HFFc6 (cell line): ENCODE measurements at regions not wholly inside any gene's neighbourhood (a gene's known extent, or its start where the extent isn't known, plus 50 kb on each side); places are given as distances from the start of the nearest gene placed in this dataset.
A peak's percentile ranks its signal among the peaks of the same experiment; 100 is the strongest.
"Not testable (repeated sequence)": the region's sequence is repeated elsewhere in the genome, so short reads cannot be mapped to it uniquely, and the experiment has no call there.

Source experiments
- DNase-seq: peaks from one replicate; pipeline ENCODE4 v3.0.0-alpha.2; 2018
- H3K27ac Mint-ChIP-seq: 2 replicates; pipeline ENCODE4 v1.8.0; 2020; ENCODE audit warnings: mild to moderate bottlenecking, mixed read lengths
- H3K27me3 Mint-ChIP-seq: 2 replicates; pipeline ENCODE4 v1.8.0; 2021; ENCODE audit warnings: mild to moderate bottlenecking, moderate library complexity, mixed read lengths; ENCODE audit not compliant: insufficient read depth
- H3K36me3 Mint-ChIP-seq: 2 replicates; pipeline ENCODE4 v1.8.0; 2021; ENCODE audit warnings: low read depth, mixed read lengths
- H3K4me1 Mint-ChIP-seq: 2 replicates; pipeline ENCODE4 v1.8.0; 2020; ENCODE audit warnings: low read depth, mixed read lengths
- H3K4me3 Mint-ChIP-seq: 2 replicates; pipeline ENCODE4 v1.8.0; 2020; ENCODE audit warnings: mild to moderate bottlenecking, moderate library complexity, mixed read lengths
- H3K9me3 Mint-ChIP-seq: 2 replicates; pipeline ENCODE4 v1.8.0; 2020; ENCODE audit warnings: mild to moderate bottlenecking, mixed read lengths
- CTCF ChIP-seq: fragments of 200-600 bp; sonication (generic); IDR thresholded peaks from 2 replicates; pipeline ENCODE4 v1.5.0; 2021; ENCODE audit warnings: antibody characterized with exemption, mild to moderate bottlenecking

GRCh38 chr22:23437779-23438178 is 142.3 kb downstream of the IGLL1 start:
- Mint-ChIP-seq H3K27ac (no peak overlapping the region), H3K36me3 (no peaks in the 10 kb centered on the region), H3K9me3 (no peaks in the 10 kb centered on the region), H3K4me3 (no peak overlapping the region), H3K27me3 (peaks cover 20% of the 10 kb centered on the region), H3K4me1 (no peaks in the 10 kb centered on the region)
- TF ChIP-seq CTCF = no peak
- DNase-seq = no peak

DNA sequence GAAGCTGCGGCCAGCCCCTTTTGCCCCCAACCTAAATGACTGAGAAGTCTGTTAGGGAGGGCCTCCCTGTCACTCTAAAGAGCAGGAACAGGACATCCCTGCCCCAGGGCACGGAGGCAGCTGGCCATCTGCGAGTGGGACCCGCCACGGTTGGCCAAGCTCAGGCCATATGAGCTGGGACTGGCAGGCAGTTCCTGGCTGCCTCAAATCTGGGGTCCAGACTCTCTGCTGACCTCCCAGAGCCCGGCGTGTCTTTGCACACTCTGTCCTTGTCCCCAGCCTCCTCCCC is 143.0 kb downstream of the IGLL1 start:
- not testable (repeated sequence) for H3K27ac Mint-ChIP-seq, H3K4me3 Mint-ChIP-seq, DNase-seq, H3K9me3 Mint-ChIP-seq, H3K36me3 Mint-ChIP-seq, H3K4me1 Mint-ChIP-seq
- peaks cover 21% of the 10 kb centered on the region for H3K27me3 Mint-ChIP-seq

DNA sequence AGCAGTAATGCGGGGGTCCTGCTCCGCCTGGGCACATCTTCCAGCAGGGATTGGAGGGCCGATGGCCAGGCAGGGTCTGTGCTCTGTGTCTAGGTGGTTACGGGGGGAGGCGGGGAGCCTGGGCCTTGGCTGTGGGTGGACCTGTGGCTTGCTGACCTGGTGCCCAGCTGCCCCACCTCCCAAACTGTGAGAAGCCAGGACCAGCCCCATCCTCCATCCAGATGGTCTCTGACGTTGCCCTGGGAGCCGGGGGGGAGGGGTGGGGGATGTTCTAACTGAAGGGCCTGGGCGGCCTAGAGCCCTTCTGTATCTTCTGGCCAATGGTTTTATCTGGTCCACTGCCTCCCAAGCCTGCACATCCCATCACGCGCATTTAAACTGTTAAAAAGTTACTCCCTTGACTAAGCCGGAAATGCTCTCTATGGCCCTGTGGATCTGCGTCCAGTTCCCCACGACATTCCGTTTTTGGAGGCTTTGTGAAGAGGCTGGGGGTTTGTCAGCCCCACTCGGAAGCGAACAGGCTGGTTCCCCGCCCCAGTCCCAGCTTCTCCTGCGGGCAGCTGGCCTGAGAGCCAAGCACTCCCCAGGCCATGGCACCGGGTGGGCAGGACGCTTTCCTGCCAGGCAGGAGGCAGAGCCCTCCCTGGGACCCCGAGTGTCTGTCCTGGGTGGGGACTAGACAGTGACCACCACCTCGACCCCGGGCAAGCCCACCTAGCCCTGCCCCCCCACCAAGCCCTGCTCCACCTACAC is 143.6 kb downstream of the IGLL1 start:
- H3K4me3 Mint-ChIP-seq, H3K36me3 Mint-ChIP-seq, H3K9me3 Mint-ChIP-seq, H3K4me1 Mint-ChIP-seq, H3K27ac Mint-ChIP-seq, DNase-seq: not testable (repeated sequence)
- peaks cover 24% of the 10 kb centered on the region for H3K27me3 Mint-ChIP-seq

GRCh38 chr22:23435186-23435585 is 144.9 kb downstream of the IGLL1 start:
- not testable (repeated sequence) for H3K4me3 Mint-ChIP-seq, H3K9me3 Mint-ChIP-seq, DNase-seq, H3K4me1 Mint-ChIP-seq, H3K27ac Mint-ChIP-seq, H3K36me3 Mint-ChIP-seq
- peaks cover 33% of the 10 kb centered on the region for H3K27me3 Mint-ChIP-seq

DNA sequence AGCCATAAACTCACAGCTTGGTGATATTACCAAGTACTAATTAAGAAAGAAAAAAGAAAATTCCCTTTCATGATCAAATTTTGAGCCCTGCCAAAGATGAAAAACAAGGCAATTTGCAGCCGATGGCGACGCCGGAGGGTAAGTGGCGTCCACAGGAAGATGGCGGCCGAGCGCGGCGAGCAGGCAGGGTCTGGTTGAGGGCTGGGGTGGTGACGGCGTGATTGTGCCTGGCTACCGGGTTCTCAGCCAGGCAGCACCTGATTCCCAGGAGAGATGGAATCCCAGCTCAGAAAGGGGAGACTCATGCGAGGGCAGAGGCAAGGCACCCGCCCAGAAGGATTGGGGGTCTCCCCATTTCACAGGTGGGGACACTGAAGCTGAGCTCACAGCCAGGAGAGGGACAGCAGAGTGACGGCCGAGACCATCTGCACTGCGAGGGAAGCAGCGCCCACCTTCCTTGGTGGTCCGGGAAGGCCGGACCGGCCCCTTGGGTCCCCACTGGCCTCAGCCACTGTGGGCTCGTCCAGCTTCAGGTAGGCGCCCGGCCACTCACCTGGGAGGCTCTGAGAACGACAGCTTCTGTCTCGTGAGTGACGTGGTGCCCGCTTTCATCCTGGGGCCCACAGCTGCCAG is 145.8 kb downstream of the IGLL1 start:
- H3K27ac Mint-ChIP-seq, H3K36me3 Mint-ChIP-seq, DNase-seq, H3K4me1 Mint-ChIP-seq, H3K4me3 Mint-ChIP-seq: not testable (repeated sequence)
- Mint-ChIP-seq H3K27me3 (peaks cover 35% of the 10 kb centered on the region), H3K9me3 (peaks cover 11% of the 10 kb centered on the region)

GRCh38 chr22:23433127-23434005 is 146.7 kb downstream of the IGLL1 start:
- H3K4me1 Mint-ChIP-seq, H3K4me3 Mint-ChIP-seq, H3K27ac Mint-ChIP-seq, H3K36me3 Mint-ChIP-seq, DNase-seq: not testable (repeated sequence)
- H3K9me3 Mint-ChIP-seq = peaks cover 12% of the 10 kb centered on the region
- H3K27me3 Mint-ChIP-seq = peaks cover 35% of the 10 kb centered on the region
- peak; percentile 45 for TF ChIP-seq CTCF

DNA sequence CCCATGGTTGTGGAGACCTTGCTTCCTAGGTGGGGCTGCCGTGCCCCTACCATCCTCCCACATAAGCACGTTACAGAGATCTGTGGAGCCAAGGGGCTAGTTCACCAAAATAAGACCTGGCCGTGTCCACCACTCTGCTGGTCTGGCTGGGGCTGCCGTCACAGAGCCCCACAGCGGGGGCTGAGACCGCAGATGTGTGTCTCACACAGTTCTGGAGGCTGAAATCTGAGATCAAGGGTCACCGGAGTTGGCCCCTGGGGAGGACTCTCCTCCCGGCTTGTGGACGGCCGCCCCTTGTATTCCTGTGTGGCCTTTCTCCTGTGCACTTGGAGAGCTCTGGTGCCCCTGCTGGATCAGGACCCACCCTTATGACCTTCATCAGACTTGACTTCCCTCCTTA is 147.4 kb downstream of the IGLL1 start:
- not testable (repeated sequence) for H3K27ac Mint-ChIP-seq, H3K4me3 Mint-ChIP-seq, H3K4me1 Mint-ChIP-seq, DNase-seq, H3K36me3 Mint-ChIP-seq
- H3K9me3 Mint-ChIP-seq = peaks cover 12% of the 10 kb centered on the region
- H3K27me3 Mint-ChIP-seq = peaks cover 33% of the 10 kb centered on the region
